ENCODE measurements at regions not wholly inside any gene's neighbourhood (a gene's known extent, or its start where the extent isn't known, plus 50 kb on each side); places are given as distances from the start of the nearest gene placed in this dataset.

GRCh38 chr16:14334366-14335080 lies 263.4 kb downstream of the MRTFB start:
- peak; percentile 75 for DNase-seq

GRCh38 chr16:14333361-14333760 lies 262.2 kb downstream of the MRTFB start:
- DNase-seq: no peak

- DNase-seq: no peak
Observed at GRCh38 chr16:14331020-14331419, 259.9 kb downstream of the MRTFB start.

- DNase-seq: no peak
Observed at GRCh38 chr16:14329727-14330350, 258.7 kb downstream of the MRTFB start.

- peak; percentile 91 for DNase-seq
Observed at GRCh38 chr16:14325502-14326401, 254.6 kb downstream of the MRTFB start.

GRCh38 chr16:14324581-14324980 lies 253.5 kb downstream of the MRTFB start:
- DNase-seq: peak; percentile 83

GRCh38 chr16:14322186-14322585 lies 251.1 kb downstream of the MRTFB start:
- no peak for DNase-seq

GRCh38 chr16:14321542-14321941 lies 250.4 kb downstream of the MRTFB start:
- DNase-seq: no peak

- DNase-seq: no peak
Observed at GRCh38 chr16:14320406-14320805, 249.3 kb downstream of the MRTFB start.
